Endothelial cell of umbilical vein (primary cell): ENCODE measurements at regions not wholly inside any gene's neighbourhood (a gene's known extent, or its start where the extent isn't known, plus 50 kb on each side); places are given as distances from the start of the nearest gene placed in this dataset.
"Not testable (repeated sequence)": the region's sequence is repeated elsewhere in the genome, so short reads cannot be mapped to it uniquely, and the experiment has no call there.

Experiments
- CTCF ChIP-seq, 2 donors: IDR thresholded peaks; 1 replicate in 1 of 2; 2 replicates in 1 of 2; pipeline ENCODE4 v1.5.1; 2011; ENCODE audit warnings: low read length in 2 of 2, mild to moderate bottlenecking in 2 of 2, moderate library complexity in 2 of 2, control low read depth in 1 of 2, inconsistent platforms in 1 of 2, low read depth in 1 of 2; ENCODE audit not compliant: insufficient read depth in 1 of 2; ENCODE audit errors: extremely low read depth in 1 of 2
- MAX ChIP-seq: IDR thresholded peaks from 2 replicates; pipeline ENCODE4 v1.6.1; 2011; ENCODE audit not compliant: insufficient read depth, insufficient read length
- POLR2A ChIP-seq: IDR thresholded peaks from 2 replicates; pipeline ENCODE4 v1.6.1; 2012; ENCODE audit warnings: low read depth, mild to moderate bottlenecking, control low read depth, low read length
- POLR2AphosphoS5 ChIP-seq: IDR thresholded peaks from 2 replicates; pipeline ENCODE4 v1.6.1; 2012; ENCODE audit warnings: low read depth, mild to moderate bottlenecking, control low read depth, low read length, moderate library complexity; ENCODE audit not compliant: insufficient read depth

- not testable (repeated sequence) for TF ChIP-seq CTCF (IDR thresholded peaks at IDR 0.05; ENCODE audit: extremely low read depth in 1 of 2, insufficient read depth in 1 of 2, low read depth in 1 of 2, low read length in 2 of 2); POLR2A; POLR2AphosphoS5; MAX
These were observed 125.6 kb upstream of the BTN3A2 start for GRCh38 chr6:26239415-26239814.
